Sigmoid colon (tissue), 6 donors: ENCODE measurements at regions not wholly inside any gene's neighbourhood (a gene's known extent, or its start where the extent isn't known, plus 50 kb on each side); places are given as distances from the start of the nearest gene placed in this dataset.

ENCODE experiments used
- DNase-seq: peaks from one replicate; pipeline ENCODE4 v3.0.0-alpha.2; 2019
- H3K27ac ChIP-seq, 4 donors: fragments of 200-600 bp; sonication (generic); one replicate each; pipeline ENCODE4 v1.5.1; 2016 to 2019; ENCODE audit warnings: mild to moderate bottlenecking in 1 of 4
- H3K27me3 ChIP-seq, 3 donors: fragments of 200-600 bp; sonication (generic); one replicate each; pipeline ENCODE4 v1.5.1; 2019; ENCODE audit warnings: mild to moderate bottlenecking in 1 of 3
- H3K36me3 ChIP-seq, 4 donors: fragments of 200-600 bp; sonication (generic); one replicate each; pipeline ENCODE4 v1.5.1; 2016 to 2019
- H3K4me1 ChIP-seq, 4 donors: fragments of 200-600 bp; sonication (generic); one replicate each; pipeline ENCODE4 v1.5.1; 2017 to 2019
- H3K4me3 ChIP-seq, 4 donors: fragments of 200-600 bp; sonication (generic); one replicate each; pipeline ENCODE4 v1.5.1; 2017 to 2019; ENCODE audit warnings: mild to moderate bottlenecking in 2 of 4, moderate library complexity in 1 of 4
- H3K9me3 ChIP-seq, 4 donors: fragments of 200-600 bp in 3 of 4; sonication (generic) in 3 of 4; one replicate each; pipeline versions ENCODE4 v1.5.1 to v1.6.1; 2013 to 2019
- EP300 ChIP-seq, 4 donors: sonication (generic); formaldehyde crosslinking; IDR thresholded peaks; one replicate each; pipeline ENCODE4 v1.6.1; 2017; ENCODE audit warnings: antibody characterized with exemption in 4 of 4
- POLR2A ChIP-seq, 2 donors: fragments of 450-650 bp; IDR thresholded peaks; one replicate each; pipeline ENCODE4 v1.6.1; 2016; ENCODE audit warnings: antibody characterized with exemption in 2 of 2, mild to moderate bottlenecking in 2 of 2, moderate library complexity in 2 of 2
- POLR2AphosphoS5 ChIP-seq, 4 donors: sonication (generic); formaldehyde crosslinking; IDR thresholded peaks; one replicate each; pipeline ENCODE4 v1.6.1; 2017; ENCODE audit warnings: antibody characterized with exemption in 4 of 4
- WGBS, 2 donors: extraction: QIAGEN DNeasy Blood & Tissue Kit; methylation state at CpG; one replicate each; pipeline ENCODE4 v1.1.7; 2013; 5-methylcytosine and 5-hydroxymethylcytosine counted together
- intact Hi-C: fragments of 100-400 bp; cut with DNase I; formaldehyde crosslinking; loops from one replicate; pipeline ENCODE4 v1.15.1; 2023
- TF ChIP-seq, protein P1 (sequence below), 4 experiments: fragments of 450-650 bp in 3 of 4; fragments of 200-600 bp in 1 of 4; IDR thresholded peaks; one replicate each; pipeline ENCODE4 v1.5.1; 2016 to 2019; ENCODE audit warnings: antibody characterized with exemption in 4 of 4, mild to moderate bottlenecking in 3 of 4, moderate library complexity in 2 of 4
- donor health status: healthy with polysubstance abuse.
- donor health status: healthy.

DNA sequence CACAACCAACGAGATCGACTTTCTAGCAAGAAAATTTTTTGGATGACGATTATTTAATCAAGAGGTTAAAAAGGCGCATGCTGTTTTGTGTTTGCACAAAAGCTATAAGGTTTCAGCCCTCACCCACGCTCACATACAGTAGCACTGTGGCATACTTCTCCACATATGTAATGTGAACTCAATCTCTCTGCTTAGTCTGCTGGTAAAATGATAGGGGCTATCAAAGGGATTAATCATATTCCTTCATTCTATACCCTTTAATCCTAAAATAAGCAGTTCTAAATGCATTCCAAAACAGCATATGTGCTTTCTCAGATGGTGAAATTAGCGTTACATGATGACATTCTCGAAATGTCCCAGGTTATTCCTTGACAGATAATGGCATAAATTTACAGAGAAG lies 196.9 kb upstream of the PRICKLE2 start:
- H3K27ac ChIP-seq: no peak overlapping the region
- no peaks in the 10 kb centered on the region for H3K4me1 ChIP-seq
- DNase-seq: no peak
- TF ChIP-seq POLR2A (IDR thresholded peaks at IDR 0.05) (no peak), POLR2AphosphoS5 (IDR thresholded peaks at IDR 0.05) (no peak), EP300 (IDR thresholded peaks at IDR 0.05) (no peak)
- TF ChIP-seq, protein P1, sequence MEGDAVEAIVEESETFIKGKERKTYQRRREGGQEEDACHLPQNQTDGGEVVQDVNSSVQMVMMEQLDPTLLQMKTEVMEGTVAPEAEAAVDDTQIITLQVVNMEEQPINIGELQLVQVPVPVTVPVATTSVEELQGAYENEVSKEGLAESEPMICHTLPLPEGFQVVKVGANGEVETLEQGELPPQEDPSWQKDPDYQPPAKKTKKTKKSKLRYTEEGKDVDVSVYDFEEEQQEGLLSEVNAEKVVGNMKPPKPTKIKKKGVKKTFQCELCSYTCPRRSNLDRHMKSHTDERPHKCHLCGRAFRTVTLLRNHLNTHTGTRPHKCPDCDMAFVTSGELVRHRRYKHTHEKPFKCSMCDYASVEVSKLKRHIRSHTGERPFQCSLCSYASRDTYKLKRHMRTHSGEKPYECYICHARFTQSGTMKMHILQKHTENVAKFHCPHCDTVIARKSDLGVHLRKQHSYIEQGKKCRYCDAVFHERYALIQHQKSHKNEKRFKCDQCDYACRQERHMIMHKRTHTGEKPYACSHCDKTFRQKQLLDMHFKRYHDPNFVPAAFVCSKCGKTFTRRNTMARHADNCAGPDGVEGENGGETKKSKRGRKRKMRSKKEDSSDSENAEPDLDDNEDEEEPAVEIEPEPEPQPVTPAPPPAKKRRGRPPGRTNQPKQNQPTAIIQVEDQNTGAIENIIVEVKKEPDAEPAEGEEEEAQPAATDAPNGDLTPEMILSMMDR (IDR thresholded peaks at IDR 0.05): no peak
- WGBS, 2 donors: 69 to 83% methylated on average over 7 of the region's 7 CpGs
- H3K9me3 ChIP-seq: no peaks in the 10 kb centered on the region
- intact Hi-C loops: no loop called here
- H3K27me3 ChIP-seq: no peaks in the 10 kb centered on the region
- no peak overlapping the region for H3K4me3 ChIP-seq
- H3K36me3 ChIP-seq: no peaks in the 10 kb centered on the region

DNA sequence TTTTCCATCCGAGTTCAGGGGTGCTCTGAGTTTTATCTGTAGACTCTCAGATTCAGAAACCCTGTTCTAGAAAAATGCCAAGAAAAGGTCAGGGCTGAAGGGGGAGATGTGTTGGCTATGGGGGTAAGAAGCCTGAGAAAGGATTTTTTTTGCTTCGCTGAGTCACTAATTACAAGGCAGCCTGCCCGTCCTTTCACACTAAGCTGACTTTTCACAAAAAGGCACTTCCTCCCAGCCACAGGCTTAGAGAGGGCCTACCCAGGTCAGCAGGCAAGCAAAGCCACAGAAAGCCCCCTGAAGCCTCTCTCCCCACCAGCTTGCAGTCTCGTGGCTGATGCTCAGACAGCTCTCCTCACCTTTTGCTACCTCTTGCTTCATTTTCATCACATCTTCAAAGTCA lies 192.6 kb upstream of the PRICKLE2 start:
- no peaks in the 10 kb centered on the region for H3K9me3 ChIP-seq
- H3K27ac ChIP-seq: no peak overlapping the region
- H3K4me1 ChIP-seq: no peaks in the 10 kb centered on the region
- no peak overlapping the region for H3K4me3 ChIP-seq
- WGBS, 2 donors: 49 to 60% methylated on average over 4 of the region's 4 CpGs
- no peaks in the 10 kb centered on the region for H3K27me3 ChIP-seq
- intact Hi-C loops: loop anchor here (5.0 kb wide), 1 partner anchor 54 kb away; no protein-coding TSS in a partner anchor
- no peak for TF ChIP-seq POLR2A (IDR thresholded peaks at IDR 0.05)
- TF ChIP-seq EP300 (IDR thresholded peaks at IDR 0.05): no peak
- TF ChIP-seq, protein P1 (IDR thresholded peaks at IDR 0.05): no peak
- no peak for TF ChIP-seq POLR2AphosphoS5 (IDR thresholded peaks at IDR 0.05)
- H3K36me3 ChIP-seq: no peaks in the 10 kb centered on the region
- no peak for DNase-seq

DNA sequence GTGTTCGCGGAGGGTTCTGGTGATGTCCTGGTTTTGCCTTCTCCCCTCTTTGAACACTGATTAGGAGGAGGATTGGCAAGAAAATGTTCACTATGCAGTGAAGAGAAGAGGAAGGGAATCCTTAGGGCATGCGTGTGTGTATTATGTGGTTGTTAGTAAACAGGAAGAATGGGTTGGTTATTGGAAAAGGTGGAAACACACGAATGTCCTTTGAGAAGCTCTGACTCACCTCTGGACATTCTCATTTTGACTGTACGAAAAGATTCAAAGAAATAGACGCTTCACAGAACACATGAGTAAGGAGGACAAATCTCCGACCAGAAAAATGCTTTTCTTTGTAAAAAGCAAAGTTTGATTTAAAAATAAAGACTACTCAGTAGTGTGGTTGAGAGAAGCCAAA lies 188.8 kb upstream of the PRICKLE2 start:
- Histone ChIP-seq H3K27ac (no peak overlapping the region), H3K27me3 (no peaks in the 10 kb centered on the region), H3K4me3 (no peak overlapping the region), H3K4me1 (no peaks in the 10 kb centered on the region), H3K36me3 (no peaks in the 10 kb centered on the region), H3K9me3 (no peaks in the 10 kb centered on the region)
- intact Hi-C loops: no loop called here
- TF ChIP-seq POLR2A (IDR thresholded peaks at IDR 0.05) (no peak), EP300 (IDR thresholded peaks at IDR 0.05) (no peak), POLR2AphosphoS5 (IDR thresholded peaks at IDR 0.05) (no peak)
- TF ChIP-seq, protein P1 (IDR thresholded peaks at IDR 0.05): no peak
- no peak for DNase-seq
- 87 to 91% methylated on average over 7 of the region's 7 CpGs for WGBS, 2 donors

DNA sequence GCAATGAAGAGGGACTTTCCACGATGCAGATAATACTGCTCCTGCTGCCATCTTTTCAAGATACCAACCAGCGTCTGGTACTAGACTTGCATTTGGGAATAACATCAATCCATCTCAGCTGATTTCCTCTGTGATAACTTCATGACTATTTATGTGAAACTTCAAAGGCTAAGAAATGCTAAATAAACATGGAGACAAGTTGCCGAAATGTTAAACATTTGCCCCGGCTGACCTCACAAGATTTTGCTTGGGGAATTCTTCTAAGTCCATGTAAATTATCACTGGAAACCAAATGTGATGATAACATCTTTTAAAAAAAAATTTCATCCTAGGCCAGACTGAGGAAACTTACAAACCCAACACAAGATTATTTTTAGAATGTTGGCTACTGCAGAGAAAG lies 185.8 kb upstream of the PRICKLE2 start:
- no peak for DNase-seq
- intact Hi-C loops: no loop called here
- H3K36me3 ChIP-seq: no peaks in the 10 kb centered on the region
- H3K4me1 ChIP-seq: no peaks in the 10 kb centered on the region
- H3K27me3 ChIP-seq: no peaks in the 10 kb centered on the region
- TF ChIP-seq EP300 (IDR thresholded peaks at IDR 0.05) (no peak), POLR2AphosphoS5 (IDR thresholded peaks at IDR 0.05) (no peak), POLR2A (IDR thresholded peaks at IDR 0.05) (no peak)
- TF ChIP-seq, protein P1 (IDR thresholded peaks at IDR 0.05): no peak
- H3K4me3 ChIP-seq: no peak overlapping the region
- WGBS, 2 donors: 76 to 81% methylated on average over 4 of the region's 4 CpGs
- H3K27ac ChIP-seq: no peak overlapping the region
- no peaks in the 10 kb centered on the region for H3K9me3 ChIP-seq

DNA sequence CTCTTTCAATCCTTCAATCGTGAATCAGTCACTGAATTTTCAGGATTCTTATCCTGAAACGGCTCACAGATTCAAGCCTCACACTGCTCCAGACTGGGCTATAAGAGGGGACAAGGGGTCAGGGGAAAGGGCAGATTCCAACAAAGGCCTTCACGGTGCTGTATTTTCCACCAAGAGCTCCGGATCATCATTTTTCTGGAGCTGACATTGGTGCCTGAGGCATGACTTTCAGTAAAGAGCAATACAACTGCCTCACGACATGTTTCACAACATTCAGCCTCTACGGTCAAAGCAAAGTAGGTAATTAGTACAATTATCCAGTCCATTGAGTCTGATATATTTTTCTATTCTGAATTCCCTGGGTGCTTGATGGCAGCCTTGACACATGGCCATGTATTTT lies 185.0 kb upstream of the PRICKLE2 start:
- DNase-seq: no peak
- Histone ChIP-seq H3K36me3 (no peaks in the 10 kb centered on the region), H3K4me3 (no peak overlapping the region), H3K27ac (no peak overlapping the region), H3K9me3 (no peaks in the 10 kb centered on the region), H3K27me3 (no peaks in the 10 kb centered on the region), H3K4me1 (no peaks in the 10 kb centered on the region)
- intact Hi-C loops: no loop called here
- 89% methylated on average over 6 of the region's 6 CpGs for WGBS, 2 donors
- no peak for TF ChIP-seq EP300 (IDR thresholded peaks at IDR 0.05)
- TF ChIP-seq, protein P1 (IDR thresholded peaks at IDR 0.05): no peak
- no peak for TF ChIP-seq POLR2AphosphoS5 (IDR thresholded peaks at IDR 0.05)
- no peak for TF ChIP-seq POLR2A (IDR thresholded peaks at IDR 0.05)
